NT2/D1 (cell line): ENCODE measurements at regions not wholly inside any gene's neighbourhood (a gene's known extent, or its start where the extent isn't known, plus 50 kb on each side); places are given as distances from the start of the nearest gene placed in this dataset.

Experiments used
- SUZ12 ChIP-seq: IDR thresholded peaks from 2 replicates; pipeline ENCODE4 v1.6.1; 2011; ENCODE audit not compliant: insufficient read length, insufficient read depth; ENCODE audit errors: extremely low read depth
- YY1 ChIP-seq: IDR thresholded peaks from 2 replicates; pipeline ENCODE4 v1.6.1; 2011; ENCODE audit not compliant: insufficient read length, insufficient read depth

DNA sequence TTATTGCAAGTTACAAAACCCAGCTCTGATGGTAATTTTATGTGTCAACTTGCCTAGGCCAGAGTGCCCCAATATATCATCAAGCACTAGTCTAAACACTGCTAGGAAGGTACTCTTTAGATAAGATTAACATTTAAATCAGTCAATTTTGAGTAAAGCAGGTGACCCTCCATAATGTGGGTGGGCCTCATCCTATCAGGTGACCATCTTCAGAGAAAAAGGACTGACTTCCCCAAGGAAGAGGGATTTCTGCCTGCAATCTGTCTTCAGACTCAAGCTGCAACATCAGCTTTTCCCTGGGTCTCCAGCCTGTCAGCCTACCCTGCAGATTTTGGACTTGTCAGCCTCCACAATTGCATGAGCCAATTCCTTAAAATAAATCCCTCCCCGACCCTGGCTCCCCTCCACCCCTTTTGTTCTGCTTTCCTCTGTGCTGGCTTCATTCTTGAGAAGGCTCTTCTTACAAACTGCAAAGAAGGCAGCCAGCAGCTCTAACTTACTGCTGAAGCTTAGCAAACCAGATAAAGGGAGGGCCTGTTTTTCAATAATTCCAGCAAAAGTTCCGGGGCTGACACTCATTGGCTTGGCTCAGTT, 56.4 kb upstream of the RUNX3 start:
- no peak for TF ChIP-seq SUZ12
- TF ChIP-seq YY1: no peak
